ENCODE measurements at regions not wholly inside any gene's neighbourhood (a gene's known extent, or its start where the extent isn't known, plus 50 kb on each side); places are given as distances from the start of the nearest gene placed in this dataset.
"Not testable (repeated sequence)": the region's sequence is repeated elsewhere in the genome, so short reads cannot be mapped to it uniquely, and the experiment has no call there.

GRCh38 chr7:155233311-155234157, 64.1 kb upstream of the INSIG1 start:
- DNase-seq (ENCODE audit: low read depth), result peak; percentile 45
- no peak for TF ChIP-seq CTCF (IDR thresholded peaks at IDR 0.05; ENCODE audit: insufficient read depth, low read length)
- H3K4me3 ChIP-seq (ENCODE audit: low read depth, low read length), result no peak overlapping the region

- no peak for DNase-seq (ENCODE audit: low read depth)
- no peak overlapping the region for H3K4me3 ChIP-seq (ENCODE audit: low read depth, low read length)
- no peak for TF ChIP-seq CTCF (IDR thresholded peaks at IDR 0.05; ENCODE audit: insufficient read depth, low read length)
Observed at GRCh38 chr7:155234158-155234492, 63.6 kb upstream of the INSIG1 start.

DNA sequence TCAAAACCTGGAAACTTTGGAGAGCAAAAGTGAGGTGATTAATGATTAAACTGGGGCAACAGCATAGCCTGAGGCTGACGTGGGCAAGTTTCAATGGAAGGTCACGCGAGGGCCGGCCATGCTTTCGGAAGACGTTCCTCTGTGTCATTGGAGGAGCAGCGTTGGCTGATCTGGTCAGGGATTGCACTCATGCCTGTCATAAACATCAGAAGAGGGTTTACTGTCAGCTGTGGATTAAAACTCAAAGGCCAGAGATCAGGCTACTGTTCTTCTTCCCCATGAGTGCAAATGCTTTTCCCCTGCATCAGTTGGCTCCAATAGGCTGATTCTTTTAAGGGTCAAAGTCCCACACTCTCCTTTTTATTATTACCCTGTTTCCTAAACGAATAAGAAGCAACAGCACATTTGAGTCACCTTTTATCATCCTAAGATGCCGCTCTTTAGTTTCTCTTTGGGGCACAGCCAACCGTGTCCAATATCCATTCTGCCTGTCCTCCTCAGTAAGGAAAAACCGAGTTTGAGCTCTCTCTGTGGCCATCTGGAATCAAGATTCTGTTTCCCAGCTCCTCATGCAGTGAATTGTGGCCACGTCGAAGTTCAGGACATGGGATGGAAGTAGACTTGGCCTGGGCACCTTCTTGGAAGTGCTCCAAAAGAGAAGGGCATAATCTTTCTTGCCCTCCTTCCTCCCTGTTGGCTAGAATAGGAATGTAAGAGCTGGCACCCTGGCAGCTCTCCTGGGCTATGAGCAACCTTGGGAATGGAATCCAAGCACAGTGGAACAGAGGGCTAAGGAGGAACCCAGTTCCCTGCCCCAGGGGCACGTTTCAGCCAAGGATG, 62.5 kb upstream of the INSIG1 start:
- no peak for DNase-seq (ENCODE audit: low read depth)

GRCh38 chr7:155236386-155236785, 61.3 kb upstream of the INSIG1 start:
- no peak overlapping the region for H3K4me3 ChIP-seq (ENCODE audit: low read depth, low read length)
- TF ChIP-seq CTCF (IDR thresholded peaks at IDR 0.05; ENCODE audit: insufficient read depth, low read length), result no peak
- DNase-seq (ENCODE audit: low read depth), result no peak

More for the DNA sequence above, 62.5 kb upstream of the INSIG1 start:
- no peak for TF ChIP-seq CTCF (IDR thresholded peaks at IDR 0.05; ENCODE audit: insufficient read depth, low read length)
- H3K4me3 ChIP-seq (ENCODE audit: low read depth, low read length), result no peak overlapping the region

GRCh38 chr7:155237297-155237696, 60.4 kb upstream of the INSIG1 start:
- H3K4me3 ChIP-seq (ENCODE audit: low read depth, low read length), result no peak overlapping the region
- DNase-seq (ENCODE audit: low read depth), result no peak
- TF ChIP-seq CTCF (IDR thresholded peaks at IDR 0.05; ENCODE audit: insufficient read depth, low read length), result no peak

- no peak overlapping the region for H3K4me3 ChIP-seq (ENCODE audit: low read depth, low read length)
- no peak for TF ChIP-seq CTCF (IDR thresholded peaks at IDR 0.05; ENCODE audit: insufficient read depth, low read length)
- DNase-seq (ENCODE audit: low read depth), result no peak
Observed at GRCh38 chr7:155237730-155238129, 59.9 kb upstream of the INSIG1 start.

DNA sequence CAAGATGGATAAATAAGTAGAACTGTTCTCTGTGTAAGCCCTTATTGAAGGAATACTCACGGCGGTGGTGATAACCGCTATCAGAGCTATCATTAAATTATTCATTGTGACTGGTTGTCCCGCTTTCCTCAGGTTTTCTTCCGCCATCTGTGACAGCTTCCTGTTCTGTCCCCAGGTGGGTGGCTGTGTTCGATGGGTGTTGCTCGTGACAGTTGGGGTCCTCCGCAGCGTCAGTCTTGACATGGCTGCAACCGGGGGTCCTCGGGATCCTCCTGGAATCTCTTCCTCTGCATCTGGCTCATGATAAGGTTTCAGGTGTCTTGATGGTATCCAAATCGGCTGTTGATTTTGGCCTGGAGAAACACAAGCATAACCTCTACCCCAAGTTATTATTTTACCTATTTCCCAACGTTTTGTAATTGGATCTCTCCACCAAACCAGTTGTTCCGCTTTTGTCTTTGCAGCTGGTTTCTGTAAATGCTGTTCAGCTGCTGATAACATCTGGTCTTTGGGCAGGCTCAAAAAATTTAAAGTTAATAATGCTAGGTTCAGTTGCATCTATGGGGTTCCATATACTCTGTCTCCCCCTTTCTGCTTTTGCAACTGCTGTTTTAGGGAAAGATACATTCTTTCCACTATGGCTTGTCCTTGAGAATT, 58.1 kb upstream of the INSIG1 start:
- DNase-seq (ENCODE audit: low read depth); H3K4me3 ChIP-seq (ENCODE audit: low read depth, low read length): not testable (repeated sequence)
